H1 (cell line): ENCODE measurements at regions not wholly inside any gene's neighbourhood (a gene's known extent, or its start where the extent isn't known, plus 50 kb on each side); places are given as distances from the start of the nearest gene placed in this dataset.

ENCODE experiments used
- CBX8 ChIP-seq: fragments of 300-800, 300-1000 bp; sonication (generic); IDR thresholded peaks from 2 replicates; pipeline ENCODE4 v1.7.1; 2016; ENCODE audit warnings: low read depth, low read length, borderline replicate concordance
- CTCF ChIP-seq, 3 experiments: IDR thresholded peaks; 1 replicate in 2 of 3; 2 replicates in 1 of 3; pipeline versions ENCODE4 v1.5.1 to v1.6.1; 2011; ENCODE audit warnings: low read length in 3 of 3, mild to moderate bottlenecking in 3 of 3, inconsistent platforms in 2 of 3, low read depth in 1 of 3, moderate library complexity in 1 of 3; ENCODE audit not compliant: insufficient read depth in 1 of 3; ENCODE audit errors: control extremely low read depth in 1 of 3
- EZH2 ChIP-seq: fragments of 200-600 bp; sonication (generic); IDR thresholded peaks from 2 replicates; pipeline ENCODE4 v1.7.1; 2012; ENCODE audit warnings: low read depth, mild to moderate bottlenecking, moderate library complexity, low read length, inconsistent platforms; ENCODE audit not compliant: severe bottlenecking
- POLR2A ChIP-seq, 2 experiments: IDR thresholded peaks; 1 replicate in 1 of 2; 2 replicates in 1 of 2; pipeline ENCODE4 v1.6.1; 2011; ENCODE audit warnings: low read depth in 2 of 2, low read length in 2 of 2, mild to moderate bottlenecking in 2 of 2; ENCODE audit errors: control extremely low read depth in 1 of 2
- RFX5 ChIP-seq: IDR thresholded peaks from 2 replicates; pipeline ENCODE4 v1.6.1; 2011; ENCODE audit warnings: low read depth, low read length, improper control_type of control experiment, borderline replicate concordance
- SP1 ChIP-seq: IDR thresholded peaks from 2 replicates; pipeline ENCODE4 v1.6.1; 2011; ENCODE audit warnings: low read depth, low read length
- SRF ChIP-seq: IDR thresholded peaks from 2 replicates; pipeline ENCODE4 v1.6.1; 2011; ENCODE audit warnings: mild to moderate bottlenecking, low read depth, low read length, moderate library complexity
- YY1 ChIP-seq: IDR thresholded peaks from 2 replicates; pipeline ENCODE4 v1.6.1; 2011; ENCODE audit warnings: low read depth, mild to moderate bottlenecking, low read length

DNA sequence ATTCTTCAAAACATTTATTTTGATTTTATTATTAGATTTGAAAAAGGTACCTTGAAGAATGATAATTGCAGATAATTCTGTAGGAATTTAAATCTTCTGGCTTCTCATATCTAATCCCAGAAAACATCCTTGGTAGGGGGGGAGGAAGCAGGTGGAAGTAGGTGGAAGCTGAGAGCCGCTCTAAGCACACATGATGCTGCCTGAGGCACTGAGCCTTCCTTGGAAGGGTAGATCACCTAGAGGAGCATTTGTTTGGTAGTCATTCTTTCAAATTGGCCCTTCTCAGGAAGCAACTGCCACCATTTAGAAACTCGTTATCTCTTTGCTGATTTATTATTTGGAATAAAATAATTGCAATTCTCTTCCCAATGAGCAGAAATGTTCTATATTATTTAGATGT, 623.3 kb downstream of the CD109 start:
- TF ChIP-seq CTCF (IDR thresholded peaks at IDR 0.05; ENCODE audit: control extremely low read depth in 1 of 3, insufficient read depth in 1 of 3, low read depth in 1 of 3, low read length in 3 of 3), result no peak
- no peak for TF ChIP-seq POLR2A (IDR thresholded peaks at IDR 0.05; ENCODE audit: control extremely low read depth in 1 of 2, low read depth in 2 of 2, low read length in 2 of 2)
- no peak for TF ChIP-seq EZH2
- no peak for TF ChIP-seq SRF
- TF ChIP-seq CBX8, result no peak
- no peak for TF ChIP-seq YY1
- no peak for TF ChIP-seq SP1
- no peak for TF ChIP-seq RFX5
